CD1c-positive myeloid dendritic cell (primary cell): ENCODE measurements at regions not wholly inside any gene's neighbourhood (a gene's known extent, or its start where the extent isn't known, plus 50 kb on each side); places are given as distances from the start of the nearest gene placed in this dataset.

Source experiments
- DNase-seq: peaks from one replicate; pipeline ENCODE4 v3.0.0-alpha.2; 2016; ENCODE audit errors: extremely low spot score

GRCh38 chr21:16633831-16634459 lies 878.9 kb upstream of the CXADR start:
- no peak for DNase-seq

- no peak for DNase-seq
Observed at GRCh38 chr21:16634515-16634914, 878.3 kb upstream of the CXADR start.

- DNase-seq: no peak
Observed at GRCh38 chr21:16640297-16641027, 872.4 kb upstream of the CXADR start.

GRCh38 chr21:16642353-16642752 lies 870.5 kb upstream of the CXADR start:
- no peak for DNase-seq

GRCh38 chr21:16644685-16645084 lies 868.2 kb upstream of the CXADR start:
- no peak for DNase-seq

- DNase-seq: no peak
Observed at GRCh38 chr21:16650714-16651366, 862.0 kb upstream of the CXADR start.

- DNase-seq: no peak
Observed at GRCh38 chr21:16651956-16652355, 860.9 kb upstream of the CXADR start.

- DNase-seq: no peak
Observed at GRCh38 chr21:16663436-16663835, 849.4 kb upstream of the CXADR start.

GRCh38 chr21:16667395-16667794 lies 845.4 kb upstream of the CXADR start:
- no peak for DNase-seq

GRCh38 chr21:16674949-16675348 lies 837.9 kb upstream of the CXADR start:
- no peak for DNase-seq

- no peak for DNase-seq
Observed at GRCh38 chr21:16676391-16676790, 836.5 kb upstream of the CXADR start.

- DNase-seq: no peak
Observed at GRCh38 chr21:16678429-16679160, 834.2 kb upstream of the CXADR start.

- no peak for DNase-seq
Observed at GRCh38 chr21:16695074-16695473, 817.8 kb upstream of the CXADR start.

GRCh38 chr21:16707274-16707673 lies 805.6 kb upstream of the CXADR start:
- no peak for DNase-seq

GRCh38 chr21:16708101-16708835 lies 804.6 kb upstream of the CXADR start:
- DNase-seq: no peak

- DNase-seq: no peak
Observed at GRCh38 chr21:16709866-16710550, 802.8 kb upstream of the CXADR start.

- no peak for DNase-seq
Observed at GRCh38 chr21:16711757-16712156, 801.1 kb upstream of the CXADR start.

- no peak for DNase-seq
Observed at GRCh38 chr21:16713331-16714117, 799.3 kb upstream of the CXADR start.

- no peak for DNase-seq
Observed at GRCh38 chr21:16740511-16740910, 772.3 kb upstream of the CXADR start.

GRCh38 chr21:16741141-16741665 lies 771.6 kb upstream of the CXADR start:
- no peak for DNase-seq
